SK-N-SH (cell line): ENCODE measurements at regions not wholly inside any gene's neighbourhood (a gene's known extent, or its start where the extent isn't known, plus 50 kb on each side); places are given as distances from the start of the nearest gene placed in this dataset.

Experiments used
- CTCF ChIA-PET: fragments of 300-600, 350-600 bp; formaldehyde crosslinking; extraction: SDS; loops from one replicate; lab custom pipeline; 2021; lab: Yijun Ruan, JAX
- POLR2A ChIA-PET: fragments of 350-600 bp; sonication (Branson Sonifier 250); formaldehyde crosslinking; extraction: SDS; loops from one replicate; lab custom pipeline; 2020; ENCODE audit warnings: antibody characterized with exemption, inconsistent platforms; lab: Yijun Ruan, JAX
- DNase-seq: peaks from one replicate; pipeline ENCODE4 v3.0.0; 2012
- H2AFZ ChIP-seq: fragments of 200-600 bp; sonication (generic); 2 replicates; pipeline ENCODE4 v1.8.1; 2016; ENCODE audit warnings: antibody characterized with exemption, mild to moderate bottlenecking, low read depth
- H3F3A ChIP-seq: fragments of 200-600 bp; sonication (generic); replicated peaks from 2 replicates; pipeline ENCODE3; 2016; ENCODE audit warnings: antibody characterized with exemption, mild to moderate bottlenecking; ENCODE audit not compliant: insufficient read depth
- H3K27ac ChIP-seq, 2 experiments: fragments of 200-500 bp in 1 of 2; fragments of 200-600 bp in 1 of 2; sonication (Bioruptor generic) in 1 of 2; sonication (generic), shearing (Covaris generic) in 1 of 2; 2 replicates each; pipeline versions ENCODE4 v1.5.1 to v1.6.1; 2014 to 2016; ENCODE audit warnings: low read depth in 2 of 2, inconsistent platforms in 1 of 2, low read length in 1 of 2, mild to moderate bottlenecking in 1 of 2, mixed read lengths in 1 of 2
- H3K27me3 ChIP-seq: fragments of 200-600 bp; sonication (generic), shearing (Covaris generic); 2 replicates; pipeline ENCODE4 v1.6.1; 2016; ENCODE audit warnings: mixed run types; ENCODE audit not compliant: insufficient read depth
- H3K36me3 ChIP-seq, 2 experiments: fragments of 200-500 bp in 1 of 2; fragments of 200-600 bp in 1 of 2; sonication (Bioruptor generic) in 1 of 2; sonication (generic) in 1 of 2; replicated peaks in 1 of 2; 2 replicates each; pipeline versions ENCODE3 to v1.5.1; 2014 to 2016; ENCODE audit warnings: low read length in 1 of 2, mild to moderate bottlenecking in 1 of 2; ENCODE audit not compliant: insufficient read depth in 2 of 2, control insufficient read depth in 1 of 2
- H3K4me1 ChIP-seq, 2 experiments: fragments of 200-500 bp in 1 of 2; fragments of 200-600 bp in 1 of 2; sonication (Bioruptor generic) in 1 of 2; sonication (generic), shearing (Covaris generic) in 1 of 2; 2 replicates each; pipeline versions ENCODE4 v1.5.1 to v1.6.1; 2014 to 2016; ENCODE audit warnings: low read depth in 1 of 2, low read length in 1 of 2, mixed run types in 1 of 2; ENCODE audit not compliant: insufficient read depth in 2 of 2, control insufficient read depth in 1 of 2
- H3K4me2 ChIP-seq: fragments of 200-600 bp; sonication (generic), shearing (Covaris generic); 2 replicates; pipeline ENCODE4 v1.6.1; 2017; ENCODE audit warnings: mixed run types
- H3K4me3 ChIP-seq, 2 experiments: fragments of 200-500 bp in 1 of 2; fragments of 200-600 bp in 1 of 2; sonication (Bioruptor generic) in 1 of 2; sonication (generic), shearing (Covaris generic) in 1 of 2; 2 replicates each; pipeline versions ENCODE4 v1.5.1 to v1.8.1; 2014 to 2016; ENCODE audit warnings: low read depth in 2 of 2, inconsistent platforms in 1 of 2, low read length in 1 of 2, mild to moderate bottlenecking in 1 of 2, mixed read lengths in 1 of 2, moderate library complexity in 1 of 2
- H3K79me2 ChIP-seq: fragments of 200-600 bp; sonication (generic); 2 replicates; pipeline ENCODE4 v1.8.1; 2017; ENCODE audit warnings: mild to moderate bottlenecking; ENCODE audit not compliant: insufficient read depth
- H3K9ac ChIP-seq: fragments of 200-600 bp; sonication (generic); 2 replicates; pipeline ENCODE4 v1.6.1; 2017; ENCODE audit warnings: mixed run types
- H3K9me2 ChIP-seq: fragments of 200-600 bp; sonication (generic); 2 replicates; pipeline ENCODE4 v1.6.1; 2017; ENCODE audit warnings: mixed run types
- H3K9me3 ChIP-seq: fragments of 200-600 bp; sonication (generic); 2 replicates; pipeline ENCODE4 v1.6.1; 2017; ENCODE audit warnings: mixed run types, mild to moderate bottlenecking, moderate library complexity
- H4K20me1 ChIP-seq: fragments of 200-600 bp; sonication (generic); 2 replicates; pipeline ENCODE4 v1.6.1; 2017; ENCODE audit warnings: mild to moderate bottlenecking, mixed run types; ENCODE audit not compliant: insufficient read depth
- ELF1 ChIP-seq: IDR thresholded peaks from 2 replicates; pipeline ENCODE4 v1.4.0; 2012
- EP300 ChIP-seq, 2 experiments: IDR thresholded peaks; 2 replicates each; pipeline versions ENCODE4 v1.4.0 to v1.6.1; 2012; ENCODE audit warnings: borderline replicate concordance in 1 of 2, low read depth in 1 of 2, low read length in 1 of 2
- EZH2phosphoT487 ChIP-seq: fragments of 200-600 bp; sonication (generic); IDR thresholded peaks from 2 replicates; pipeline ENCODE4 v1.6.1; 2017; ENCODE audit warnings: low read depth, mixed run types, mild to moderate bottlenecking, antibody characterized with exemption, moderate library complexity, borderline replicate concordance
- FOSL2 ChIP-seq: IDR thresholded peaks from 2 replicates; pipeline ENCODE4 v1.4.0; 2012; ENCODE audit warnings: low read depth, mild to moderate bottlenecking, moderate library complexity, borderline replicate concordance
- FOXJ3 ChIP-seq: sonication (generic); formaldehyde crosslinking; IDR thresholded peaks from 2 replicates; pipeline ENCODE4 v1.5.1; 2020; ENCODE audit warnings: mild to moderate bottlenecking, missing genetic modification reagents
- FOXM1 ChIP-seq: IDR thresholded peaks from 2 replicates; pipeline ENCODE4 v1.4.0; 2012; ENCODE audit warnings: low read depth, mild to moderate bottlenecking
- GATA2 ChIP-seq: sonication (generic); formaldehyde crosslinking; IDR thresholded peaks from 2 replicates; pipeline ENCODE4 v1.5.0; 2020; ENCODE audit warnings: mild to moderate bottlenecking, missing genetic modification reagents
- JUND ChIP-seq: IDR thresholded peaks from 2 replicates; pipeline ENCODE4 v1.4.0; 2012
- NFIC ChIP-seq: IDR thresholded peaks from 2 replicates; pipeline ENCODE4 v1.4.0; 2012; ENCODE audit warnings: borderline replicate concordance
- RAD21 ChIP-seq: IDR thresholded peaks from 2 replicates; pipeline ENCODE4 v1.6.1; 2012; ENCODE audit warnings: mild to moderate bottlenecking, low read length
- RCOR1 ChIP-seq: fragments of 150-350 bp; IDR thresholded peaks from 2 replicates; pipeline ENCODE4 v1.6.1; 2017; ENCODE audit warnings: antibody characterized with exemption, low read length
- TCF12 ChIP-seq: IDR thresholded peaks from 2 replicates; pipeline ENCODE4 v1.4.0; 2012
- YY1 ChIP-seq: IDR thresholded peaks from 2 replicates; pipeline ENCODE4 v1.4.0; 2012; ENCODE audit warnings: low read depth, mild to moderate bottlenecking
- ZBTB33 ChIP-seq: IDR thresholded peaks from 2 replicates; pipeline ENCODE4 v1.4.0; 2012; ENCODE audit warnings: low read depth, borderline replicate concordance
- WGBS: methylation state at CpG from one replicate; pipeline ENCODE4 v1.1.6; 2017; ENCODE audit warnings: low lambda C conversion rate; 5-methylcytosine and 5-hydroxymethylcytosine counted together
- TF ChIP-seq, protein P1 (sequence below): fragments of 200-600 bp; sonication (generic); IDR thresholded peaks from 2 replicates; pipeline ENCODE4 v1.6.1; 2017; ENCODE audit warnings: antibody characterized with exemption, mild to moderate bottlenecking, moderate library complexity
- TF ChIP-seq, protein P2 (sequence below): IDR thresholded peaks from 2 replicates; pipeline ENCODE4; 2012

GRCh38 chr17:70278844-70279462 lies 109.6 kb downstream of the KCNJ2 start:
- peak; percentile 17 for DNase-seq
- ChIA-PET CTCF (interaction anchor here (0.6 to 1.7 kb wide), 3 partner anchors 13 to 77 kb away, joined by 3 to 4 read pairs (median 3); no protein-coding TSS in a partner anchor), POLR2A (no interaction called here)
- 66% methylated on average over 5 of the region's 5 CpGs for WGBS
- no peak for TF ChIP-seq NFIC
- TF ChIP-seq RAD21: no peak
- TF ChIP-seq ELF1: no peak
- peak; percentile 52; the same call in 1 of the 2 replicates for TF ChIP-seq GATA2 (CRISPR knock-in tag)
- TF ChIP-seq FOSL2: no peak
- TF ChIP-seq EZH2phosphoT487: no peak
- TF ChIP-seq ZBTB33: no peak
- Histone ChIP-seq H3K27ac (peak overlapping the region in 1 of 2 experiments; percentile 14; a peak in 1 of 4 replicates), H3F3A (no peaks in the 10 kb centered on the region), H3K4me3 (no peak overlapping the region), H3K9me3 (no peaks in the 10 kb centered on the region), H3K4me1 (no peaks in the 10 kb centered on the region; a peak in 1 of 4 replicates), H3K9me2 (no peaks in the 10 kb centered on the region), H4K20me1 (no peaks in the 10 kb centered on the region), H3K36me3 (no peaks in the 10 kb centered on the region), H2AFZ (no peak overlapping the region), H3K79me2 (no peaks in the 10 kb centered on the region), H3K9ac (no peak overlapping the region), H3K27me3 (no peaks in the 10 kb centered on the region), H3K4me2 (no peak overlapping the region)

- H3K9me2 ChIP-seq: no peaks in the 10 kb centered on the region
- CTCF ChIA-PET: no interaction called here
- H3K4me1 ChIP-seq: no peaks in the 10 kb centered on the region
- TF ChIP-seq, protein P1, sequence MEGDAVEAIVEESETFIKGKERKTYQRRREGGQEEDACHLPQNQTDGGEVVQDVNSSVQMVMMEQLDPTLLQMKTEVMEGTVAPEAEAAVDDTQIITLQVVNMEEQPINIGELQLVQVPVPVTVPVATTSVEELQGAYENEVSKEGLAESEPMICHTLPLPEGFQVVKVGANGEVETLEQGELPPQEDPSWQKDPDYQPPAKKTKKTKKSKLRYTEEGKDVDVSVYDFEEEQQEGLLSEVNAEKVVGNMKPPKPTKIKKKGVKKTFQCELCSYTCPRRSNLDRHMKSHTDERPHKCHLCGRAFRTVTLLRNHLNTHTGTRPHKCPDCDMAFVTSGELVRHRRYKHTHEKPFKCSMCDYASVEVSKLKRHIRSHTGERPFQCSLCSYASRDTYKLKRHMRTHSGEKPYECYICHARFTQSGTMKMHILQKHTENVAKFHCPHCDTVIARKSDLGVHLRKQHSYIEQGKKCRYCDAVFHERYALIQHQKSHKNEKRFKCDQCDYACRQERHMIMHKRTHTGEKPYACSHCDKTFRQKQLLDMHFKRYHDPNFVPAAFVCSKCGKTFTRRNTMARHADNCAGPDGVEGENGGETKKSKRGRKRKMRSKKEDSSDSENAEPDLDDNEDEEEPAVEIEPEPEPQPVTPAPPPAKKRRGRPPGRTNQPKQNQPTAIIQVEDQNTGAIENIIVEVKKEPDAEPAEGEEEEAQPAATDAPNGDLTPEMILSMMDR: no peak
- no peak for TF ChIP-seq YY1
- TF ChIP-seq GATA2 (CRISPR knock-in tag): no peak
- no peak for TF ChIP-seq EP300 (IDR thresholded peaks at IDR 0.05; ENCODE audit: borderline replicate concordance in 1 of 2, low read depth in 1 of 2, low read length in 1 of 2)
- TF ChIP-seq FOXJ3 (CRISPR knock-in tag): no peak
- TF ChIP-seq, protein P2, sequence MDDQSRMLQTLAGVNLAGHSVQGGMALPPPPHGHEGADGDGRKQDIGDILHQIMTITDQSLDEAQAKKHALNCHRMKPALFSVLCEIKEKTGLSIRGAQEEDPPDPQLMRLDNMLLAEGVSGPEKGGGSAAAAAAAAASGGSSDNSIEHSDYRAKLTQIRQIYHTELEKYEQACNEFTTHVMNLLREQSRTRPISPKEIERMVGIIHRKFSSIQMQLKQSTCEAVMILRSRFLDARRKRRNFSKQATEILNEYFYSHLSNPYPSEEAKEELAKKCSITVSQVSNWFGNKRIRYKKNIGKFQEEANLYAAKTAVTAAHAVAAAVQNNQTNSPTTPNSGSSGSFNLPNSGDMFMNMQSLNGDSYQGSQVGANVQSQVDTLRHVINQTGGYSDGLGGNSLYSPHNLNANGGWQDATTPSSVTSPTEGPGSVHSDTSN: no peak
- no peak for TF ChIP-seq TCF12
- TF ChIP-seq RCOR1: no peak
- no peak for TF ChIP-seq RAD21
- no peak for TF ChIP-seq JUND
- TF ChIP-seq FOXM1: no peak
- no peaks in the 10 kb centered on the region for H3K79me2 ChIP-seq
- H3F3A ChIP-seq: no peaks in the 10 kb centered on the region
- no peaks in the 10 kb centered on the region for H4K20me1 ChIP-seq
- H3K9me3 ChIP-seq: no peaks in the 10 kb centered on the region
- H3K4me3 ChIP-seq: no peak overlapping the region
- 45% methylated on average over 3 of the region's 3 CpGs for WGBS
- H3K36me3 ChIP-seq: no peaks in the 10 kb centered on the region
- POLR2A ChIA-PET: no interaction called here
- H3K27ac ChIP-seq: no peak overlapping the region
- no peak overlapping the region for H3K9ac ChIP-seq
- no peak overlapping the region for H2AFZ ChIP-seq
- DNase-seq: no peak
- no peak overlapping the region for H3K4me2 ChIP-seq
- H3K27me3 ChIP-seq: no peaks in the 10 kb centered on the region
Observed at GRCh38 chr17:70286391-70286790, 117.1 kb downstream of the KCNJ2 start.
